CD4-positive, alpha-beta T cell treated with Interleukin-10 for 1 hour (primary cell): ENCODE measurements at regions not wholly inside any gene's neighbourhood (a gene's known extent, or its start where the extent isn't known, plus 50 kb on each side); places are given as distances from the start of the nearest gene placed in this dataset.
"Not testable (repeated sequence)": the region's sequence is repeated elsewhere in the genome, so short reads cannot be mapped to it uniquely, and the experiment has no call there.

Experiments used
- DNase-seq: peaks from one replicate; pipeline ENCODE4 v3.0.0-alpha.2; 2020

- no peak for DNase-seq
These were observed 224.0 kb upstream of the FERD3L start for GRCh38 chr7:19369182-19369581.

- DNase-seq: no peak
These were observed 223.3 kb upstream of the FERD3L start for GRCh38 chr7:19368491-19368925.

- DNase-seq: no peak
These were observed 219.7 kb upstream of the FERD3L start for GRCh38 chr7:19364950-19365349.

GRCh38 chr7:19362099-19362498, 216.9 kb upstream of the FERD3L start:
- no peak for DNase-seq

GRCh38 chr7:19353180-19353579, 208.0 kb upstream of the FERD3L start:
- DNase-seq: no peak

GRCh38 chr7:19352305-19352695, 207.1 kb upstream of the FERD3L start:
- DNase-seq: no peak

- DNase-seq: no peak
These were observed 206.4 kb upstream of the FERD3L start for GRCh38 chr7:19351341-19352304.

GRCh38 chr7:19339512-19339911, 194.3 kb upstream of the FERD3L start:
- DNase-seq: no peak

- not testable (repeated sequence) for DNase-seq
These were observed 193.3 kb upstream of the FERD3L start for GRCh38 chr7:19338512-19338911.

- DNase-seq: no peak
These were observed 191.7 kb upstream of the FERD3L start for GRCh38 chr7:19336836-19337383.

- no peak for DNase-seq
These were observed 188.5 kb upstream of the FERD3L start for GRCh38 chr7:19333706-19334105.

- no peak for DNase-seq
These were observed 181.8 kb upstream of the FERD3L start for GRCh38 chr7:19327018-19327417.

- no peak for DNase-seq
These were observed 176.8 kb upstream of the FERD3L start for GRCh38 chr7:19322002-19322401.

- no peak for DNase-seq
These were observed 173.1 kb upstream of the FERD3L start for GRCh38 chr7:19318287-19318686.

- no peak for DNase-seq
These were observed 172.2 kb upstream of the FERD3L start for GRCh38 chr7:19317461-19317860.

- DNase-seq: no peak
These were observed 167.2 kb upstream of the FERD3L start for GRCh38 chr7:19312416-19312815.

- DNase-seq: no peak
These were observed 162.3 kb upstream of the FERD3L start for GRCh38 chr7:19307554-19307953.

- DNase-seq: no peak
These were observed 160.5 kb upstream of the FERD3L start for GRCh38 chr7:19305698-19306097.

GRCh38 chr7:19304086-19304485, 158.9 kb upstream of the FERD3L start:
- DNase-seq: no peak

GRCh38 chr7:19302731-19303130, 157.5 kb upstream of the FERD3L start:
- DNase-seq: no peak

GRCh38 chr7:19296617-19297016, 151.4 kb upstream of the FERD3L start:
- DNase-seq: no peak

- no peak for DNase-seq
These were observed 150.2 kb upstream of the FERD3L start for GRCh38 chr7:19295376-19295775.

- DNase-seq: no peak
These were observed 149.4 kb upstream of the FERD3L start for GRCh38 chr7:19294619-19295018.

GRCh38 chr7:19293431-19293830, 148.2 kb upstream of the FERD3L start:
- DNase-seq: no peak
